ENCODE measurements at regions not wholly inside any gene's neighbourhood (a gene's known extent, or its start where the extent isn't known, plus 50 kb on each side); places are given as distances from the start of the nearest gene placed in this dataset.

GRCh38 chr3:13158871-13159270 lies 85.6 kb upstream of the IQSEC1 start:
- Histone ChIP-seq H3K4me1 (no peaks in the 10 kb centered on the region), H3K27me3 (peaks cover 11% of the 10 kb centered on the region), H3K9me3 (peaks cover 0 to 27% (median 0%) of the 10 kb centered on the region in 3 donors), H3K27ac (no peak overlapping the region), H3K36me3 (no peaks in the 10 kb centered on the region), H3K4me3 (no peak overlapping the region)
- TF ChIP-seq CTCF (IDR thresholded peaks at IDR 0.05) (no peak), POLR2AphosphoS5 (IDR thresholded peaks at IDR 0.05) (no peak), EP300 (IDR thresholded peaks at IDR 0.05) (no peak), POLR2A (IDR thresholded peaks at IDR 0.05) (no peak)
- ATAC-seq, result no peak
- WGBS, 2 donors (ENCODE audit: low coverage in 1 of 2), result 84 to 100% methylated on average over 1 to 6 of the region's 6 CpGs

GRCh38 chr3:13158408-13158807 lies 85.2 kb upstream of the IQSEC1 start:
- 40 to 41% methylated on average over 1 to 3 of the region's 7 CpGs for WGBS, 2 donors (ENCODE audit: low coverage in 1 of 2)
- peaks cover 15% of the 10 kb centered on the region for H3K27me3 ChIP-seq

GRCh38 chr3:13157986-13158385 lies 84.8 kb upstream of the IQSEC1 start:
- Histone ChIP-seq H3K4me3 (no peak overlapping the region), H3K27ac (no peak overlapping the region), H3K36me3 (no peaks in the 10 kb centered on the region), H3K9me3 (peaks cover 0 to 27% (median 0%) of the 10 kb centered on the region in 3 donors), H3K27me3 (peaks cover 19% of the 10 kb centered on the region), H3K4me1 (no peaks in the 10 kb centered on the region)
- ATAC-seq, result no peak
- WGBS, 2 donors (ENCODE audit: low coverage in 1 of 2), result 20 to 63% methylated on average over 1 to 5 of the region's 8 CpGs
- TF ChIP-seq EP300 (IDR thresholded peaks at IDR 0.05) (no peak), POLR2AphosphoS5 (IDR thresholded peaks at IDR 0.05) (no peak), POLR2A (IDR thresholded peaks at IDR 0.05) (no peak), CTCF (IDR thresholded peaks at IDR 0.05) (no peak)

More at GRCh38 chr3:13158408-13158807, 85.2 kb upstream of the IQSEC1 start:
- no peak for ATAC-seq
- no peak for TF ChIP-seq POLR2A (IDR thresholded peaks at IDR 0.05)
- Histone ChIP-seq H3K4me3 (no peak overlapping the region), H3K4me1 (no peaks in the 10 kb centered on the region), H3K36me3 (no peaks in the 10 kb centered on the region), H3K27ac (no peak overlapping the region), H3K9me3 (peaks cover 0 to 27% (median 0%) of the 10 kb centered on the region in 3 donors)

GRCh38 chr3:13152826-13153710 lies 79.8 kb upstream of the IQSEC1 start:
- no peak for ATAC-seq
- TF ChIP-seq POLR2AphosphoS5 (IDR thresholded peaks at IDR 0.05) (no peak), EP300 (IDR thresholded peaks at IDR 0.05) (no peak), POLR2A (IDR thresholded peaks at IDR 0.05) (no peak), CTCF (IDR thresholded peaks at IDR 0.05) (no peak)
- Histone ChIP-seq H3K4me1 (no peaks in the 10 kb centered on the region), H3K27ac (no peak overlapping the region), H3K36me3 (no peaks in the 10 kb centered on the region), H3K4me3 (no peak overlapping the region), H3K9me3 (peaks cover 0 to 27% (median 0%) of the 10 kb centered on the region in 3 donors), H3K27me3 (peaks cover 42% of the 10 kb centered on the region)
- 33 to 74% methylated on average over 1 to 3 of the region's 11 CpGs for WGBS, 2 donors (ENCODE audit: low coverage in 1 of 2)

GRCh38 chr3:13150624-13151023 lies 77.4 kb upstream of the IQSEC1 start:
- ATAC-seq, result no peak
- H3K36me3 ChIP-seq, result no peaks in the 10 kb centered on the region
- H3K4me1 ChIP-seq, result no peaks in the 10 kb centered on the region
- 20 to 77% methylated on average over 1 to 5 of the region's 5 CpGs for WGBS, 2 donors (ENCODE audit: low coverage in 1 of 2)
- H3K4me3 ChIP-seq, result no peak overlapping the region
- peaks cover 42% of the 10 kb centered on the region for H3K27me3 ChIP-seq
- peaks cover 0 to 18% (median 0%) of the 10 kb centered on the region in 3 donors for H3K9me3 ChIP-seq
- H3K27ac ChIP-seq, result no peak overlapping the region
- TF ChIP-seq POLR2A (IDR thresholded peaks at IDR 0.05) (no peak), EP300 (IDR thresholded peaks at IDR 0.05) (no peak)

Data from gastroesophageal sphincter (tissue), 4 donors.